SU-DHL-6 (cell line): ENCODE measurements at regions not wholly inside any gene's neighbourhood (a gene's known extent, or its start where the extent isn't known, plus 50 kb on each side); places are given as distances from the start of the nearest gene placed in this dataset.

Experiments used
- CTCF ChIP-seq: fragments of 200-600 bp; sonication (generic); IDR thresholded peaks from one replicate; pipeline ENCODE4 v1.5.1; 2017; ENCODE audit warnings: antibody characterized with exemption, mild to moderate bottlenecking, low read length, moderate library complexity; ENCODE audit not compliant: insufficient read depth, poor library complexity, severe bottlenecking
- EZH2phosphoT487 ChIP-seq: fragments of 200-600 bp; sonication (generic), shearing (Covaris generic); conservative IDR thresholded peaks from 2 replicates; pipeline ENCODE4 v1.6.1; 2018; ENCODE audit warnings: mild to moderate bottlenecking, antibody characterized with exemption, low read length, moderate library complexity, mixed read lengths

GRCh38 chr14:82112210-82112839, 578.7 kb upstream of the SEL1L start:
- TF ChIP-seq CTCF (no peak), EZH2phosphoT487 (no peak)
